ENCODE measurements at regions not wholly inside any gene's neighbourhood (a gene's known extent, or its start where the extent isn't known, plus 50 kb on each side); places are given as distances from the start of the nearest gene placed in this dataset.
"Not testable (repeated sequence)": the region's sequence is repeated elsewhere in the genome, so short reads cannot be mapped to it uniquely, and the experiment has no call there.

DNA sequence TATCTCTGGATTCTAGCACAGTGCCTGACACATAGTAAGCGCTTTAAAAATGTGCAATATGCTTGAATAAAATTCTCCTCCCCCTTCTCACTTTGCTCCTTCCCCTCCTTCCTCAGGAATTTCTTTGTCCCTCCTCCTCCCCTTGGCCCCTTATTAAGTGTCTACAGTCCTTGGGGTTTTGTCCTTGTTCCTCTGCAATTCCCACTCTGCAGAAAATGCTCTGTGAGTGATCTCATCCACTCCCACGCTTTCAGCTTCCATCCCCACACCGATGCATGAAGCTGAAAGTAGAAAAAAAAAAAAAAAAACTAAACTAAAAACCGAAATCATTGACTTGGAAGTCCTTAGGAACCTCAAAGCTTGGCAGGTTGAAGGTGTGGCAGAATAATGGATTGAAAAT, 273.6 kb downstream of the RRAGC start:
- TF ChIP-seq CTCF (IDR thresholded peaks at IDR 0.05; ENCODE audit: insufficient read depth, low read length, severe bottlenecking) = no peak
- no peaks in the 10 kb centered on the region for H3K36me3 ChIP-seq (ENCODE audit: control insufficient read depth, insufficient read depth, low read length)
- H3K4me3 ChIP-seq (ENCODE audit: low read depth, low read length) = no peak overlapping the region
- FAIRE-seq = no peak
- peaks cover 5% of the 10 kb centered on the region for H3K27me3 ChIP-seq (ENCODE audit: control insufficient read depth, insufficient read depth, low read length)
- DNase-seq (ENCODE audit: low read depth) = no peak

GRCh38 chr1:38585460-38585859, 274.1 kb downstream of the RRAGC start:
- no peak for TF ChIP-seq CTCF (IDR thresholded peaks at IDR 0.05; ENCODE audit: insufficient read depth, low read length, severe bottlenecking)
- H3K4me3 ChIP-seq (ENCODE audit: low read depth, low read length) = no peak overlapping the region
- no peak for DNase-seq (ENCODE audit: low read depth)
- no peak for FAIRE-seq
- no peaks in the 10 kb centered on the region for H3K36me3 ChIP-seq (ENCODE audit: control insufficient read depth, insufficient read depth, low read length)
- peaks cover 5% of the 10 kb centered on the region for H3K27me3 ChIP-seq (ENCODE audit: control insufficient read depth, insufficient read depth, low read length)

- DNase-seq (ENCODE audit: low read depth) (no peak), FAIRE-seq (no peak)
- Histone ChIP-seq H3K36me3 (ENCODE audit: control insufficient read depth, insufficient read depth, low read length) (no peaks in the 10 kb centered on the region), H3K4me3 (ENCODE audit: low read depth, low read length) (no peak overlapping the region), H3K27me3 (ENCODE audit: control insufficient read depth, insufficient read depth, low read length) (peaks cover 9% of the 10 kb centered on the region)
- no peak for TF ChIP-seq CTCF (IDR thresholded peaks at IDR 0.05; ENCODE audit: insufficient read depth, low read length, severe bottlenecking)
Measured at GRCh38 chr1:38584448-38585355, 274.9 kb downstream of the RRAGC start.

DNA sequence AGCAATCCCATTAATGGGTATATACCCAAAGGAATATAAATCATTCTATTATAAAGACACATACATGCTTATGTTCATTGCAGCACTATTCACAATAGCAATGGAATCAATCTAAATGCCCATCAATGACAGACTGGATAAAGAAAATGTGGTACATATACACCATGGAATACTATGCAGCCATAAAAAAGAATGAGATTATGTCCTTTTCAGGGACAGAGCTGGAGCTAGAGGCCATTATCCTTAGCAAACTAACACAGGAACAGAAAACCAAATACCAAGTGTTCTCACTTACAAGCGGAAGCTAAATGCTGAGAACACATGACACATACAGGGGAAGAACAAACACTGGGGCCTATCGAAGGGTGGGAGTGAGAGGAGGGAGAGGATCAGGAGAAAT, 276.3 kb downstream of the RRAGC start:
- not testable (repeated sequence) for H3K36me3 ChIP-seq (ENCODE audit: control insufficient read depth, insufficient read depth, low read length); DNase-seq (ENCODE audit: low read depth); FAIRE-seq; H3K4me3 ChIP-seq (ENCODE audit: low read depth, low read length)
- peaks cover 19% of the 10 kb centered on the region for H3K27me3 ChIP-seq (ENCODE audit: control insufficient read depth, insufficient read depth, low read length)

DNA sequence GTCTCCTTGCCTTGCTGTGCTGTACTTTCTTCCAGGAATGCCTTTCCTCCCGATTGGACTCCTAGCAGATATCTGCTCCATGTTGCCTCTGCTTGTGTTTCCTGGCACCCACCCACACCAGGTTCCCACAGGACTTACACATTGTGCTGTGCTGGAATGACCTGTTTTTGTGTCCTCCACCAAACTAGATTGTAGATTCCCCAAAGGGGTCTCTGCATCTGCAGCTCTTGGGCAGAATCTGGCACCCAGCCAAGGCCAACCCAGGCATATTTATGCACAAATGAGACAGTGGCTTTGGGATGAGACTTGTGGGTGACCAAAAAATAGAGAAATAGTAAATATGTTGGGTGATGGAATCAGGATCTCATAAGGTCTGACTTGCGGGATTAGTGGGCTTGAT, 278.2 kb downstream of the RRAGC start:
- no peak for DNase-seq (ENCODE audit: low read depth)
- no peak for TF ChIP-seq CTCF (IDR thresholded peaks at IDR 0.05; ENCODE audit: insufficient read depth, low read length, severe bottlenecking)
- peaks cover 25% of the 10 kb centered on the region for H3K27me3 ChIP-seq (ENCODE audit: control insufficient read depth, insufficient read depth, low read length)
- no peaks in the 10 kb centered on the region for H3K36me3 ChIP-seq (ENCODE audit: control insufficient read depth, insufficient read depth, low read length)
- H3K4me3 ChIP-seq (ENCODE audit: low read depth, low read length) = no peak overlapping the region
- no peak for FAIRE-seq

DNA sequence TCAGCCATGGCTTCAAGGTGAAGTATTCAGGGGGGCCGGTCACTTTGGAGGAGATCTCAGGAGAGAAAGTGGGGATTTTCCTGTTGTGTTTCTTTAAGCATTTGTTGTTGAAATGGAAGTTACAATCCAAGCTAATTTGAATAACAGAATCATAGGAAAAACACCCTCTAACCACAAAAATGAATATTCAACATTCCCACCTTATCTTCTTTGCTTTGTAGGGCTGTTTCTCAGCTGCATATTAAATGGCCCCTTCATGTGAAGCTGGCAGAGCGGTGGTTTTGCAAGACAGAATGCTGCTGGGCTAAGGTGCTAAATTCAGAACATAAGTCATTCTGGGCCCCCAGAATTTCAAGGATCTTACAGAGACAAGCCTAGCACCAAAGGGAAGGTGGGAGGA, 279.0 kb downstream of the RRAGC start:
- no peak for TF ChIP-seq CTCF (IDR thresholded peaks at IDR 0.05; ENCODE audit: insufficient read depth, low read length, severe bottlenecking)
- FAIRE-seq = no peak
- H3K27me3 ChIP-seq (ENCODE audit: control insufficient read depth, insufficient read depth, low read length) = peaks cover 24% of the 10 kb centered on the region
- H3K4me3 ChIP-seq (ENCODE audit: low read depth, low read length) = no peak overlapping the region
- no peaks in the 10 kb centered on the region for H3K36me3 ChIP-seq (ENCODE audit: control insufficient read depth, insufficient read depth, low read length)
- DNase-seq (ENCODE audit: low read depth) = no peak
